ENCODE measurements at regions not wholly inside any gene's neighbourhood (a gene's known extent, or its start where the extent isn't known, plus 50 kb on each side); places are given as distances from the start of the nearest gene placed in this dataset.
"Not testable (repeated sequence)": the region's sequence is repeated elsewhere in the genome, so short reads cannot be mapped to it uniquely, and the experiment has no call there.

DNA sequence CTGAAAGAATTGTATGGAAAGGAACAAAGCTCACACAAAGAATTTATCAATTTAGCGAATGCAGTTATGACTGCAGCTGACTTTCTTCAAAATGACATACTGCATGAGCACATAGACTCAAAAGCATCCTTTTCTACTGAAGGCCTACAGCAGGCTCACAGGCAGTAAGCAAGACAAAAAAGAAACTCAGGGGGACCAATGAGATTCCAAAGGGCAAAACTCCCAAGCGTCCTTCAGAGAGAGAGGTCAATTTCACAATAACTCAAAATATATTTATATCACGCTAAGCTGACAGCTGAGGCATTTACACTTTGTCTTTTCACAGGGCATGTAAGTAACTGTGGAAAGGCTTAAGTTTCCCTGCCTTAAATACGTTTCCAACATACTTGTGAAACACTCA lies 427.9 kb upstream of the RASGRP1 start:
- no peak for DNase-seq

GRCh38 chr15:38992930-38993329 lies 428.3 kb upstream of the RASGRP1 start:
- DNase-seq = no peak

DNA sequence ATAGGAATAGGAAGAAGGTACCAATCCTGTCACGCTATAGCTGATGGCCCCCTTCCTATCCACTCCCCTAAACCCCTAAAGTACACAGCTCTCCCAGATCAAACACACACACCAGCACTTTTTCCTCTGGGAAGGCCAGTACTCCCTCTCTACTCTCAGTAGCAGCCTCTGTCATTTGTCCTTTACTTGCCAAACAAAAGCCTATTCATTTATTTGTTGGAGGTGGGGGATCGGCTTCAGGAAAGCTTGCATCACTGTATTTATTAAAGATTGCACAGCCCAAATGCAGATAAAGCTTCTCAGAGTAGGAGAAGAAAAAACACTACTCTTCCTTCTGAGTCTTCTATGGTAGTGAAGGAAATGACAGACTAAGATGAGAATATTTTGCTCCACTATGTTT lies 429.7 kb upstream of the RASGRP1 start:
- no peak for DNase-seq

DNA sequence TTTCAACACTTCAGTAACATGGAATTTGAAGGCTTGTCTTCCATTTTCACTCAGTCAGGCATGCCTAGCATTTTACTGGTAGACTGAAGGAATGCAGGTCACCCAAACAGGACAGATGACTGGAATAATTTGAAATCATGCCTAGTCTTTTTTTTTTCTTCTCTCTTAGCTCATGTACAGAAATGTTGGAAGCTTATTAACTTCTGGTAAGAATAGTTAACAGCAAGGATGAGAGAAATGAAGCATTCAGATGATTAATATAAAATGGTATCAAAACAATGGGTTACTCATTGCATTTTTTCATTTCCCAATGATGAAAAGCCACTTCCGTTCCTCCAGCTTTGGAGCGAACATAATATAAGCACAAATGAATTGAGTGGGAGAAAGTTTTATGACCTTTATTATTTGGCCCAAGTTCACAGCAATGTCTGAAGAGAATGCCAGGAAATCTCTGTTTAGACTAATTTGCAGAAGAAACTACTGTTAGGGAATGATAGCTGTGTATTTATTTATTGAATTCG lies 431.6 kb upstream of the RASGRP1 start:
- DNase-seq = no peak

DNA sequence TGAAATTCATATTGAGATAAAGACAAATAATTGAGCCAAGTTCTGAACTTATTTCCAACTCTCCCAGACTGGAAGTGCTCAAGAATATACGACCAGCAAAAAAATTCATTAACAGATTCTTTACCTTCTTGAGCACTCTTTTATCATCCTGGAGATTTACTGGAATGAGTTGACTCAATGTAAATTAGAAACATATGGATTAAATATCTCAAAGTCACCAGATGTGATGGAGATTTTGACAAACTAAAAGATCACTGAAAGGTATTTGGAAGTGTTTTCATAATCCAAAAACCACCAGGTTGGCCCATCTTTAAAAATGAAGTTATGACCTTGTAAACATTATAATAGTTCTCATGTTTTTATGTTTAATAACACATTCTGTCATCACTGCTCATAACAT lies 433.2 kb upstream of the RASGRP1 start:
- DNase-seq = no peak

- no peak for DNase-seq
These were observed 435.6 kb upstream of the RASGRP1 start for GRCh38 chr15:39000008-39000734.

GRCh38 chr15:39009740-39010139 lies 445.1 kb upstream of the RASGRP1 start:
- no peak for DNase-seq

DNA sequence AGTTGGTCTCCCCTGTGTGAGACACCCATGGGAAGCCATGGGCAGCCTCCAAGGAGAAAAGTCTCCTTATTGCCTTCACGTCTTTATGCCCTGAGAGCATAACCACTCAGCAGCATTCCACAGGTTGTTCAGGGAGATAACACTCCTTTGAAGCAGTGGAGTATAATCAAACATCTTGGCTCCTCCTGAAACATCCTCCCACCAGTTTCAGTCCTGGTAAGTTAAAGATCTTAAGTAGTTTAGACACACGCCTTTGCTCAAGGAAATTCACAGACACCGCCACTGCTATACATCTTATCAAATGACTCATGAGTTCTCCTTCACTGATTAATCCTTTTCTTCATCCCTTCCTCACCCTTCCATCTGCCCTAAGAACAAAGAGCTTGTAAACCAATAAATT lies 446.5 kb upstream of the RASGRP1 start:
- DNase-seq = not testable (repeated sequence)

- DNase-seq = no peak
These were observed 448.6 kb upstream of the RASGRP1 start for GRCh38 chr15:39013262-39013661.

- no peak for DNase-seq
These were observed 450.1 kb upstream of the RASGRP1 start for GRCh38 chr15:39014682-39015081.

- DNase-seq = no peak
These were observed 452.1 kb upstream of the RASGRP1 start for GRCh38 chr15:39016706-39017105.

GRCh38 chr15:39018966-39019365 lies 454.4 kb upstream of the RASGRP1 start:
- DNase-seq = no peak

GRCh38 chr15:39021341-39021740 lies 456.7 kb upstream of the RASGRP1 start:
- no peak for DNase-seq

DNA sequence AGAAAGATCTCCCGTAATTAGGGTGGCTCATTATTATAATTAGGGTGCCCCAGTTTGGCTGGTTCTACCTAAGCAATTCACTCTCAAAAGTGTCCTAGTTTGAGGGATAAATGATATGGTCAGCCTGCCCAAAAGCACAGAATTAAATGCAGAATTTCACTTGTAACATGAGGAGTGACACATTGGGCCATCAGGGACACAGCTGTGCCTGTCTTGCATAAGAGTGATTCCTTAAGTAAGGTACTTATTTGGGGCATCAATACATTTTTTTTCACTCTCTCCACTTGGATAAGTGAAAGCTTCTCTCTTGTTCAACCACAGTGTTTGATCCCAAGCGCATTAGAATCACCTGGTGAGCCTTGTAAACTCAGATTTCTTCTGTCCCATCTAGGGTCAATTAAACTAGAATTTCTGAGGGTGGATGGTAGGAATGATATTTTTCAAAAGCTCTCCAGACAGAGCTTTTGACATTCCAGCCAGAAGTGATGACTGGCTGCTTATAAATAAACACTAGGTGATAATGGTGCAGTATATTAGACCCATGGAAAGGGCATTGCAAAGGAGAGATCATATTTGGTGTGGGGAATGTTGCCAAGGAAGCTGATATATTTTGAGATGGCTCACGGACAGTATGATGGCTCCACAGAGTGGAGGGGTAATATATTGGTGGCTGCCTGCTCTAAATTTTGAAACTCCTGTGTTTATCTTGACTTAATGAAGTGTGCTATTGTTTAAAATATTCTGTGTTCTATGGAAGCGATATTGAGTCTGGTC lies 458.1 kb upstream of the RASGRP1 start:
- no peak for DNase-seq

DNA sequence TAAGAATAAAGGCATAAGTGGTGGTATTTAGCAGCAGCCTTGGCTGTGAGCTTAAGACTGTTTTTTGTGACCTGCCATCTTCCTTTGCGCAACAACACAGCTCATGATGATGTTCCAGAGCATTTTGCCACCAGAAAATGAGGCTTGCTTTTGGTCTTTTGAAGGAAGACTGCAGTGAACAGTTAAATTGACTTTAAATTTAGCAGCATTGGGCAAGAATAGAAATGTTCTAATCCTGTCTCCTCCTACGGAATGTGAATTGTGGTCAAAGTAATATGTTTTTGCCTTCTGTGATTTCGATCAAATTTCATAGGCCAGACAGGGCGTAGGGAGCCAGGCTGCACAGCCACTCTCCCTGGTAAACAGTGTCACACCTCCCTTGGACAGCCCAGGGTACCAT lies 460.7 kb upstream of the RASGRP1 start:
- no peak for DNase-seq

DNA sequence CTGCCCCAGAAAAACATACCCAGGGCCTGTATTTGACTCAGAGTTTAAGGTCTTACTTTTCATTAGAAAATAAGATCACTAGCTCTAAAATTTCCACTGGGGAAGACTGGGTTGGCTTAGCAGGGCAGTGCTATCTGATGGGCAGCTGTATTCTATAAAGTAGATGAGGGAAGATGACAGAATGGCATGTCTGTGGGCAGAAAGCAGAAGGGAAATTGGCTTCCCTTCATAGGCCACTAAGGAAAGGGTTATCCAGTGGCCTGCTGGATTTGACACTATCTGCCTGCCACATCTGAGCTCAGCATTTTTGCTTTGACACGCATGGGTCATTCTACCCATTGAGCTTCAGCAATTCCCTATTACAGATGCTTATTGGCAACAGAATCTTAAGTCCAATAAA lies 461.3 kb upstream of the RASGRP1 start:
- DNase-seq = no peak

DNA sequence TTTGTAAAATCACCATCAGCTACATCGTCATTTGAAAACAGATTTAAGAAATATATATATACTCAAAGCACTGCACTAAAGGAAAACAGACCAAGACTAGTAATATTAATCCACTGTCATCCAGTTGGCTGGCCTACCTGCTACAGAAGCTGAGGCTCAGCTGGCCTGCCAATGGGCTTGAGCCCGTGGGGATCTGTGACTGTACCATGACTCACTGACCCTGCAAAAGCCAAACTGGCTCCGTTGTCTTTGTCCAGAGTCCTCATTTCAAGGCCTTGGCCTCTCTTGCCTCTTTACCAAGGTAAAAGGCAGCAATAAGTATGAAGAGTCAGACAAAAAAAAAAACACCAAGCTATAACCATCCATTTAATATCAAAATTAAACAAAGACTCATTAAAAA lies 463.5 kb upstream of the RASGRP1 start:
- DNase-seq = no peak

DNA sequence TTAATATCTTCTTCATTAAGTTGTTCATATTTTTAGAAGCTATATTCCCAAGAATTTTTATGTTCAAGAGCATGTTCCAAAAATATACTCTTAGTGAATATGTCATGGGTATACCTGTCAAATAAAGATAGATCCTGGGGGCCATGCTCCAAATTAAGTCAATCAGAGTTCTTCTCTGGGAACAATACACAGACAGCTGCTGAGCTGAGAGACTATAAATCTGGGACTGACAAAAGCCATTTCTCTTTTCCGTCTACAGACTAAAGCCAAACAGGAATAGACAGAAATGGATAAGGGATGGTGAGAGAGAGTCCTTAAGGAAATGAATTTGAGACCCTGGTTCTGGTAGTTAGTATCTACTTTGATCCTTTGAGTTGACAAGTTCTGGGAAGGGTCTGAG lies 465.1 kb upstream of the RASGRP1 start:
- no peak for DNase-seq

GRCh38 chr15:39030291-39031070 lies 465.9 kb upstream of the RASGRP1 start:
- DNase-seq = no peak

DNA sequence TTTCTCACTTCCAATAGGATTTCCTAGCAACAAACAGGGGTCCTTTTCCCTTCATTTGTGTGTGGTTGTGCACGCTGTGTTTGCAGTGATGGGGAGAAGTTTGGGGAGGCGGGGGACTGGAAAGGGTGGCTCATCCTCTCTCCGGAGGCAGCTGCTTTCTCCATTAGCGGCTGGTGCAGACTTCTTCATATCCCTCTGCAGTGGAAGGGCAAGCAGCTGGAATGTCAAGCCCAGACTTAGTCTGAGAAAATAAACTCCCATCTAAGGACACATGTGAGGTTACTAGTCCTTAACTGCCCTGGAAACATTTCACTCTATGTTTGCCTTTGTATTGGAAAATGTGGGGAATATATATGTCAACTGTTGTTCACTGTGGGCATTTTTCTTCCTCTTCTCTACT lies 467.0 kb upstream of the RASGRP1 start:
- no peak for DNase-seq

DNA sequence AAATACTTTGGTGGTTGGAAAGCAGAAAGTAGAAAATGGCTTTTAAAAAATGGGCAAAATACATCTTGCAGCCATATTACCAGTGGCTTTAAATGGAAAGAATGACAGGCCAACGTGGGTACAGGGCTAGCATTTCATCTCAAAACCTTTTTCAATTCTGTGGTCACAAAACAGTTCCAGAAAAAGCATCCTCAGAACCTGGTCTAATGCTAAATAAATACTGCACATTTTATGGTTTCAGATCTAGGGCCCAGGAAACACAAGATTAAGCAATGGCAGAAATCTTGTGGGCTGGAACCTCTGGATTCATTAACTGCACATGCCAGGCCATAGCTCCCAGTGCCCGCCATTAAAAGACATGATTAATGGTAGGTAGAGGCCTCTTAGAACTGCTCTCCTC lies 470.2 kb upstream of the RASGRP1 start:
- DNase-seq = no peak

DNA sequence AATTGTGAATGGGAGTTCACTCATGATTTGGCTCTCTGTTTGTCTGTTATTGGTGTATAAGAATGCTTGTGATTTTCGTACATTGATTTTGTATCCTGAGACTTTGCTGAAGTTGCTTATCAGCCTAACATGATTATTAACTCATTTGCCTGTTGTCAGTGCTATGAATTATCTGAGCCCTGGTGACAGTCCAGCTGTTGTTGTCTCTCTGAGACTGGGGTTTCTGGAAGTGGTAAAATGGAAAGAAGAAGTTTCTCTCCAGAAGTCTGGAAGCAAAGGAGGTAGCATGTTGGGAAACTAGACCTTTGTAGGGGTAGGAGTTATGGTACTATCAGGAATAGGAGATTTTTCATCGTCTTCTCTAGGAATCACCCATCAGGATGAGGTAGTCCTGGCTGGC lies 473.0 kb upstream of the RASGRP1 start:
- not testable (repeated sequence) for DNase-seq

DNA sequence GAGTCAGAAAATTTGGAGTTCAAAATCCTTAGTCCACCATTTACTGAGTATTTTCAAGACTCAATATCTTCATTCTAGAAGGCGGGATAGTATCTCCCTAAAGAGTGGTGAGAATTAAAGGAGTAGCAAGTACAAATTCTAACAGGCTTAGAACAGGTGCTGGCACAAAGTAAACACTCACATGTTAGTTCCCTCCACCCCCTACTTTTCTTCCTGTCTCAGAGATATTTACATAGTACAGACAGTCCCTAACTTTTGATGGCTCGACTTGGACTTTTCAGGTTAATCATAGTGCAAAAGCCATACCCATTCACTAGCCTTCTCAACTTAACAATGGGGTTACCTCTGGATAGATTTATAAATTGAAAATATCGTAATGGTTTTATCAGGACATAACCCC lies 476.2 kb upstream of the RASGRP1 start:
- DNase-seq = no peak

All from NCI-H526 treated with DMSO at 0.1 percent for 48 hours (cell line).